Thyroid gland (tissue), 4 donors: ENCODE measurements at regions not wholly inside any gene's neighbourhood (a gene's known extent, or its start where the extent isn't known, plus 50 kb on each side); places are given as distances from the start of the nearest gene placed in this dataset.

Experiments
- POLR2A ChIP-seq, 2 donors: fragments of 450-650 bp; IDR thresholded peaks; one replicate each; pipeline ENCODE4 v1.6.1; 2017; ENCODE audit warnings: antibody characterized with exemption in 2 of 2, mild to moderate bottlenecking in 2 of 2, moderate library complexity in 1 of 2
- TF ChIP-seq, protein P1 (sequence below), 6 experiments: fragments of 200-600 bp in 3 of 6; fragments of 450-650 bp in 3 of 6; sonication (generic) in 3 of 6; IDR thresholded peaks; one replicate each; pipeline ENCODE4 v1.5.1; 2016 to 2019; ENCODE audit warnings: antibody characterized with exemption in 6 of 6, mild to moderate bottlenecking in 2 of 6, inconsistent platforms in 1 of 6, moderate library complexity in 1 of 6

GRCh38 chr4:108445716-108446115 is 174.7 kb upstream of the RPL34 start:
- TF ChIP-seq, protein P1, sequence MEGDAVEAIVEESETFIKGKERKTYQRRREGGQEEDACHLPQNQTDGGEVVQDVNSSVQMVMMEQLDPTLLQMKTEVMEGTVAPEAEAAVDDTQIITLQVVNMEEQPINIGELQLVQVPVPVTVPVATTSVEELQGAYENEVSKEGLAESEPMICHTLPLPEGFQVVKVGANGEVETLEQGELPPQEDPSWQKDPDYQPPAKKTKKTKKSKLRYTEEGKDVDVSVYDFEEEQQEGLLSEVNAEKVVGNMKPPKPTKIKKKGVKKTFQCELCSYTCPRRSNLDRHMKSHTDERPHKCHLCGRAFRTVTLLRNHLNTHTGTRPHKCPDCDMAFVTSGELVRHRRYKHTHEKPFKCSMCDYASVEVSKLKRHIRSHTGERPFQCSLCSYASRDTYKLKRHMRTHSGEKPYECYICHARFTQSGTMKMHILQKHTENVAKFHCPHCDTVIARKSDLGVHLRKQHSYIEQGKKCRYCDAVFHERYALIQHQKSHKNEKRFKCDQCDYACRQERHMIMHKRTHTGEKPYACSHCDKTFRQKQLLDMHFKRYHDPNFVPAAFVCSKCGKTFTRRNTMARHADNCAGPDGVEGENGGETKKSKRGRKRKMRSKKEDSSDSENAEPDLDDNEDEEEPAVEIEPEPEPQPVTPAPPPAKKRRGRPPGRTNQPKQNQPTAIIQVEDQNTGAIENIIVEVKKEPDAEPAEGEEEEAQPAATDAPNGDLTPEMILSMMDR (IDR thresholded peaks at IDR 0.05): no peak
- TF ChIP-seq POLR2A (IDR thresholded peaks at IDR 0.05): no peak
